ENCODE measurements at regions not wholly inside any gene's neighbourhood (a gene's known extent, or its start where the extent isn't known, plus 50 kb on each side); places are given as distances from the start of the nearest gene placed in this dataset.

DNA sequence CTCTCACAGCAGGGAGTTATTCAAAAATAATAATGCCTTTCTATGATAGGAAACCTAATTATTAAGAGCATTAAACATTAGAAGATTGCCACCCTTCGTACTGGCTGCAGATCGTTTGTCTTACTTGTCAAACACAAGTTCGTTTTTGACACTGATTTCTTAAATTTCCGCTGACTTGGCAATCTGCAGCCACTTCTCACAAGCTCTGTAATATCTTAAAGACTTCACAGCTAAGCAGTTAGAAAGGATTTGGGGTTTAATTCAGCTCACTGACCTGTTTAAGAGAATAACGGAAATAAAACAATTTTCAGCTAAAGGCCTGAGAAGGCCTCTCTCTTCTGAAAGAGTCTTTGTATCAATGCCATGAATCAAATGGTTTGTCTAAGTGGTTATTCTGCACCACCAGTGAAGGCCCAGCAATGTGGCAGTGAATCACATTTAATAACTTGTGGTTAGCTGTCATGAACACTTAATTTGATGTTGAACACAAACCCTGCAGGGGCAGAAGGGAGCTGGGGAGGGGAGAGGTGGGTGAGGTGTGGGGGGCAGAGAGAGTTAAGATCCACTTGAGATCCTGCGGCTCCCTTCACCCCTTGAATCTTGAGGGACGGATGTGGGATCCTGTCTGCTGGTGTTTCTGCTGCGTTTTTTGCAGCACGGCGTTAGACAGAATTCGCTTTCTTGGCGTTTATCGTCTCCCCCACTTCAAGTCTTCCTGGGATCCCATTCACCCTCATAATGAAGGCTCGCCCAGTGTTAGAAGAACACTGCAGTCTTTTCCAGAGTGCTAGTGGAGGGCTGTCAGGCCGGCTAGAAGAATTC, 145.4 kb upstream of the SATB2 start:
- ChIA-PET POLR2A (no interaction called here), CTCF (no interaction called here)
- H3K4me1 Mint-ChIP-seq (ENCODE audit: low read depth, unreplicated experiment) = peaks cover 7% of the 10 kb centered on the region
- H3K4me1 ChIP-seq = no peaks in the 10 kb centered on the region
- no peak overlapping the region for H3K27ac Mint-ChIP-seq (ENCODE audit: unreplicated experiment)
- no TSS peak for BruUV-seq (replicated peaks)
- intact Hi-C loops (cut with micrococcal nuclease; ENCODE audit: unreplicated experiment) = loop anchor here (1.0 to 2.0 kb wide), 3 partner anchors 101 to 258 kb away; no protein-coding TSS in a partner anchor
- no peaks in the 10 kb centered on the region for H3K27me3 Mint-ChIP-seq (ENCODE audit: insufficient read depth, unreplicated experiment)
- no peak overlapping the region for H3K4me3 Mint-ChIP-seq (ENCODE audit: unreplicated experiment)
- TF ChIP-seq, protein P1, sequence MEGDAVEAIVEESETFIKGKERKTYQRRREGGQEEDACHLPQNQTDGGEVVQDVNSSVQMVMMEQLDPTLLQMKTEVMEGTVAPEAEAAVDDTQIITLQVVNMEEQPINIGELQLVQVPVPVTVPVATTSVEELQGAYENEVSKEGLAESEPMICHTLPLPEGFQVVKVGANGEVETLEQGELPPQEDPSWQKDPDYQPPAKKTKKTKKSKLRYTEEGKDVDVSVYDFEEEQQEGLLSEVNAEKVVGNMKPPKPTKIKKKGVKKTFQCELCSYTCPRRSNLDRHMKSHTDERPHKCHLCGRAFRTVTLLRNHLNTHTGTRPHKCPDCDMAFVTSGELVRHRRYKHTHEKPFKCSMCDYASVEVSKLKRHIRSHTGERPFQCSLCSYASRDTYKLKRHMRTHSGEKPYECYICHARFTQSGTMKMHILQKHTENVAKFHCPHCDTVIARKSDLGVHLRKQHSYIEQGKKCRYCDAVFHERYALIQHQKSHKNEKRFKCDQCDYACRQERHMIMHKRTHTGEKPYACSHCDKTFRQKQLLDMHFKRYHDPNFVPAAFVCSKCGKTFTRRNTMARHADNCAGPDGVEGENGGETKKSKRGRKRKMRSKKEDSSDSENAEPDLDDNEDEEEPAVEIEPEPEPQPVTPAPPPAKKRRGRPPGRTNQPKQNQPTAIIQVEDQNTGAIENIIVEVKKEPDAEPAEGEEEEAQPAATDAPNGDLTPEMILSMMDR (IDR thresholded peaks at IDR 0.05; ENCODE audit: insufficient read depth in 1 of 2, low read depth in 1 of 2, low read length in 1 of 2, severe bottlenecking in 1 of 2, unreplicated experiment in 1 of 2) = no peak
- H3K9me3 ChIP-seq = no peaks in the 10 kb centered on the region
- H3K36me3 ChIP-seq (ENCODE audit: control insufficient read depth, insufficient read depth, low read length) = no peaks in the 10 kb centered on the region
- no peaks in the 10 kb centered on the region for H3K27me3 ChIP-seq (replicated peaks; ENCODE audit: control insufficient read depth, insufficient read depth, low read length)
- H3K4me3 ChIP-seq (ENCODE audit: low read depth, low read length) = no peak overlapping the region
- no peaks in the 10 kb centered on the region for H3K36me3 Mint-ChIP-seq (ENCODE audit: insufficient read depth, unreplicated experiment)
- no peaks in the 10 kb centered on the region for H3K9me3 Mint-ChIP-seq (ENCODE audit: unreplicated experiment)
- no peak for DNase-seq

DNA sequence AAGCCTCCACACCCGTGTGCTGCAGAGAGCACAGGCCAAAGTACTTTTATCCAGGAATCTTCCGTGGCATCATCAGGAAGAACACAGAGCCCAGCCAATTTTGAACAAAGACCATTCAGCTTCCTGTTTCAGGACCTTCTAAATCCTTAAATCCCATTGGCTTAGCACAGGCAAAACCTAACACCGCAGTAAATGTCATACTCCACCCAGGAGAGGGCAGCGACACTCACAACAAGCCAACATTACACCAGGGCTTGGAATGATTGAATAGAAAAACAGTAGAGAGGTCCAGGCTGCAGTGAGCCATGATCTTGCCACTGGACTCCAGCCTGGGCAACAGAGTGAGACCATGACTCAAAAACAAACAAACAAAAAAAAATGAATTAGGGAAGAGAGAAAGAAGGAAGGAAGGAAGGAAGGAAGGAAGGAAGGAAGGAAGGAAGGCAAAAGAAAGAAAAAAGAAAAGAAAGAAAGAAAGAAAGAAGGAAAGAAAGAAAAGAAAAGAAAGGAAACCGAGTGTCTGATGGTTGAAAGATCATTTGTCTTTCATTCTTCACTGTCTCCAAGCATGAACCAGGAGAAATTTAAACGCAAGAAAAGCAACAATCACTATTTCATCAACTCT, 144.6 kb upstream of the SATB2 start:
- POLR2A ChIA-PET = no interaction called here
- Mint-ChIP-seq H3K36me3 (ENCODE audit: insufficient read depth, unreplicated experiment) (no peaks in the 10 kb centered on the region), H3K9me3 (ENCODE audit: unreplicated experiment) (no peaks in the 10 kb centered on the region), H3K4me1 (ENCODE audit: low read depth, unreplicated experiment) (peaks cover 7% of the 10 kb centered on the region), H3K27ac (ENCODE audit: unreplicated experiment) (no peak overlapping the region), H3K27me3 (ENCODE audit: insufficient read depth, unreplicated experiment) (no peaks in the 10 kb centered on the region), H3K4me3 (ENCODE audit: unreplicated experiment) (no peak overlapping the region)
- CTCF ChIA-PET = interaction anchor here (0.5 kb wide), 1 partner anchor 1307 kb away, joined by 5 read pairs; no protein-coding TSS in a partner anchor
- BruUV-seq (replicated peaks) = no TSS peak
- Histone ChIP-seq H3K4me1 (no peaks in the 10 kb centered on the region), H3K36me3 (ENCODE audit: control insufficient read depth, insufficient read depth, low read length) (no peaks in the 10 kb centered on the region), H3K27me3 (replicated peaks; ENCODE audit: control insufficient read depth, insufficient read depth, low read length) (no peaks in the 10 kb centered on the region), H3K9me3 (no peaks in the 10 kb centered on the region), H3K4me3 (ENCODE audit: low read depth, low read length) (no peak overlapping the region)
- TF ChIP-seq, protein P1 (IDR thresholded peaks at IDR 0.05; ENCODE audit: insufficient read depth in 1 of 2, low read depth in 1 of 2, low read length in 1 of 2, severe bottlenecking in 1 of 2, unreplicated experiment in 1 of 2) = peak; percentile 35 to 38
- intact Hi-C loops (cut with micrococcal nuclease; ENCODE audit: unreplicated experiment) = loop anchor here (1.0 to 2.0 kb wide), 3 partner anchors 102 to 258 kb away; no protein-coding TSS in a partner anchor
- DNase-seq = peak; percentile 49 to 58

DNA sequence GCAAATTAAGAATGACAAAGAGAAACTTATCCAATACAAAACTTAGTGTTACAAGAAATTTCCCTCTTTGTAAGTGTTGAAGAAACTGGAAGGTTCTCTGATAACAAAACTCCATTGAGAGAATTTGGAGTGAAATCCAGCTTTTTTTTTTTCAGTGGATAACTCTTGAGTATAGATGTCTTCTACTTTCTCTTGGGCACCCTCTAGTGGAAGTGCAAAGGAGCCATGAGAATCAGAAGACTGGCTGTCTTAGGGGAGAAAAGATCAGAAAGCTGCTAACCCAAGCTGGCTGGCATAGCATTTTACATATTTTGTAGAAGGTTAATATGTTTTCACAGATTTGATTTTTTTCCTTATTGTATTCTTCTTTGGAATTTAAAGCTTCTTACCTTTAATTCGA, 138.8 kb upstream of the SATB2 start:
- no peaks in the 10 kb centered on the region for H3K27me3 Mint-ChIP-seq (ENCODE audit: insufficient read depth, unreplicated experiment)
- no TSS peak for BruUV-seq (replicated peaks)
- Histone ChIP-seq H3K36me3 (ENCODE audit: control insufficient read depth, insufficient read depth, low read length) (no peaks in the 10 kb centered on the region), H3K9me3 (no peaks in the 10 kb centered on the region), H3K4me3 (ENCODE audit: low read depth, low read length) (no peak overlapping the region), H3K27me3 (replicated peaks; ENCODE audit: control insufficient read depth, insufficient read depth, low read length) (no peaks in the 10 kb centered on the region), H3K4me1 (no peaks in the 10 kb centered on the region)
- no peak overlapping the region for H3K4me3 Mint-ChIP-seq (ENCODE audit: unreplicated experiment)
- no peaks in the 10 kb centered on the region for H3K36me3 Mint-ChIP-seq (ENCODE audit: insufficient read depth, unreplicated experiment)
- intact Hi-C loops (cut with micrococcal nuclease; ENCODE audit: unreplicated experiment) = loop anchor here (1.0 kb wide), 2 partner anchors 107 to 1282 kb away; no protein-coding TSS in a partner anchor
- ChIA-PET CTCF (interaction anchor here (0.5 to 1.8 kb wide), 3 partner anchors 14 to 130 kb away, joined by 3 to 7 read pairs (median 3); no protein-coding TSS in a partner anchor), POLR2A (no interaction called here)
- no peak overlapping the region for H3K27ac Mint-ChIP-seq (ENCODE audit: unreplicated experiment)
- no peaks in the 10 kb centered on the region for H3K9me3 Mint-ChIP-seq (ENCODE audit: unreplicated experiment)
- no peaks in the 10 kb centered on the region for H3K4me1 Mint-ChIP-seq (ENCODE audit: low read depth, unreplicated experiment)
- TF ChIP-seq, protein P1 (IDR thresholded peaks at IDR 0.05; ENCODE audit: insufficient read depth in 1 of 2, low read depth in 1 of 2, low read length in 1 of 2, severe bottlenecking in 1 of 2, unreplicated experiment in 1 of 2) = peak; percentile 55
- peak; percentile 36 to 47 for DNase-seq

Data from Caco-2 (cell line).